Chondrocyte (in vitro differentiated cells): ENCODE measurements at regions not wholly inside any gene's neighbourhood (a gene's known extent, or its start where the extent isn't known, plus 50 kb on each side); places are given as distances from the start of the nearest gene placed in this dataset.

Source experiments
- DNase-seq: peaks from one replicate; pipeline ENCODE4 v3.0.0; 2021; ENCODE audit warnings: mixed read lengths, low spot score
- H3K27ac Mint-ChIP-seq: one replicate; pipeline ENCODE4 v1.8.0; 2021; ENCODE audit warnings: mild to moderate bottlenecking, moderate library complexity, mixed read lengths; ENCODE audit not compliant: unreplicated experiment
- H3K27me3 Mint-ChIP-seq: 2 replicates; pipeline ENCODE4 v1.8.0; 2021; ENCODE audit warnings: low read depth, mixed read lengths
- H3K36me3 Mint-ChIP-seq: 2 replicates; pipeline ENCODE4 v1.8.0; 2021; ENCODE audit warnings: low read depth, mixed read lengths
- H3K4me1 Mint-ChIP-seq: 2 replicates; pipeline ENCODE4 v1.8.0; 2021; ENCODE audit warnings: low read depth, mild to moderate bottlenecking, mixed read lengths
- H3K4me3 Mint-ChIP-seq: one replicate; pipeline ENCODE4 v1.8.0; 2021; ENCODE audit warnings: mild to moderate bottlenecking, moderate library complexity, mixed read lengths; ENCODE audit not compliant: unreplicated experiment
- H3K9me3 Mint-ChIP-seq: 2 replicates; pipeline ENCODE4 v1.8.0; 2021; ENCODE audit warnings: low read depth, mixed read lengths
- TF ChIP-seq, protein P1 (sequence below): fragments of 200-600 bp; sonication (generic); IDR thresholded peaks from 2 replicates; pipeline ENCODE4 v1.5.0; 2021; ENCODE audit warnings: antibody characterized with exemption, mild to moderate bottlenecking, moderate library complexity

DNA sequence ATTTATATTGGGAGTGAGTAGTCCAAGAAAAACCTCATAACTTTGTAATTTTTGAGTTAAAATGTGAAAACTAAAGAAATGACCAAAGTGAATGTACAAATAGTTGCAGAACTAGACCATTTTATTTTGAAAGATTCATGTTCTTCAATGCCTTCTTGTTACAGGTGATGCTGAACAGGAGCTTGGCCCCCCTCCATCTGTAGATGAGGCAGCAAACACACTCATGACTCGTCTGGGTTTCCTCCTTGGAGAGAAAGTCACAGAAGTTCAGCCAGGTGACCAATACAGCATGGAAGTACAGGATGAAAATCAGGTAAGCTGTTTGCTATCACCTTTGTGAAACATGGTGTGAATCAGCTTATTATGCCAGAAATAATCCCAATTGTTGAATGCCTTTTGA is 227.8 kb downstream of the TANC2 start:
- peaks cover 14% of the 10 kb centered on the region for H3K4me1 Mint-ChIP-seq
- H3K9me3 Mint-ChIP-seq, result no peaks in the 10 kb centered on the region
- peaks cover 6% of the 10 kb centered on the region for H3K36me3 Mint-ChIP-seq
- DNase-seq, result no peak
- TF ChIP-seq, protein P1, sequence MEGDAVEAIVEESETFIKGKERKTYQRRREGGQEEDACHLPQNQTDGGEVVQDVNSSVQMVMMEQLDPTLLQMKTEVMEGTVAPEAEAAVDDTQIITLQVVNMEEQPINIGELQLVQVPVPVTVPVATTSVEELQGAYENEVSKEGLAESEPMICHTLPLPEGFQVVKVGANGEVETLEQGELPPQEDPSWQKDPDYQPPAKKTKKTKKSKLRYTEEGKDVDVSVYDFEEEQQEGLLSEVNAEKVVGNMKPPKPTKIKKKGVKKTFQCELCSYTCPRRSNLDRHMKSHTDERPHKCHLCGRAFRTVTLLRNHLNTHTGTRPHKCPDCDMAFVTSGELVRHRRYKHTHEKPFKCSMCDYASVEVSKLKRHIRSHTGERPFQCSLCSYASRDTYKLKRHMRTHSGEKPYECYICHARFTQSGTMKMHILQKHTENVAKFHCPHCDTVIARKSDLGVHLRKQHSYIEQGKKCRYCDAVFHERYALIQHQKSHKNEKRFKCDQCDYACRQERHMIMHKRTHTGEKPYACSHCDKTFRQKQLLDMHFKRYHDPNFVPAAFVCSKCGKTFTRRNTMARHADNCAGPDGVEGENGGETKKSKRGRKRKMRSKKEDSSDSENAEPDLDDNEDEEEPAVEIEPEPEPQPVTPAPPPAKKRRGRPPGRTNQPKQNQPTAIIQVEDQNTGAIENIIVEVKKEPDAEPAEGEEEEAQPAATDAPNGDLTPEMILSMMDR, result no peak
- H3K27ac Mint-ChIP-seq, result no peak overlapping the region
- no peaks in the 10 kb centered on the region for H3K27me3 Mint-ChIP-seq
- H3K4me3 Mint-ChIP-seq, result no peak overlapping the region

DNA sequence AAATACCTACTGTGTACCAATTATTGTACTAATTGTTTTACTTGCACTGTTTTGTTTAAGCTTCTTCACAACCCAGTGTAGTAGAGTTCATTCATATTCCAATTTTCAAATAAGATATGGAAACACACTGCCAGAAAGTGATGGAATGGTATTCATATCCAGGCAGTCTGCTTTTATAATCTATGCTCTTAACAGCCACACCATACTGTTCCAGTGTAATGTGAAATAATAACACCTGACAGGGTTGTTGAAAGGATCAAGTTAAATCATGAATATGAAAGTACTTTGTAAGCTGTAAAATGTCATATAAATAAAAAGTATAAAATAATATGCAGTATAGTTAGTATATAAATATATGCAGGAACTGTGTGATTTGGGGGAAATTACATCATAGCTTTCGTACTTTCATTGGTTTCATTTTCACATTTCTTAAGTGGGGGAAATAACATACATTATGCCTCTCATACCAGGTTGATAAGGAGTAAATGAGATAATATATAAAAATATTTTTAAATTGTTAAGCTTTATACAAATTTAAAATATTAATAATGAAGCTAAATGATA is 230.8 kb downstream of the TANC2 start:
- Mint-ChIP-seq H3K4me3 (no peak overlapping the region), H3K27ac (no peak overlapping the region), H3K9me3 (no peaks in the 10 kb centered on the region), H3K27me3 (no peaks in the 10 kb centered on the region), H3K4me1 (peaks cover 2% of the 10 kb centered on the region), H3K36me3 (peaks cover 9% of the 10 kb centered on the region)
- TF ChIP-seq, protein P1, result no peak
- DNase-seq, result no peak

DNA sequence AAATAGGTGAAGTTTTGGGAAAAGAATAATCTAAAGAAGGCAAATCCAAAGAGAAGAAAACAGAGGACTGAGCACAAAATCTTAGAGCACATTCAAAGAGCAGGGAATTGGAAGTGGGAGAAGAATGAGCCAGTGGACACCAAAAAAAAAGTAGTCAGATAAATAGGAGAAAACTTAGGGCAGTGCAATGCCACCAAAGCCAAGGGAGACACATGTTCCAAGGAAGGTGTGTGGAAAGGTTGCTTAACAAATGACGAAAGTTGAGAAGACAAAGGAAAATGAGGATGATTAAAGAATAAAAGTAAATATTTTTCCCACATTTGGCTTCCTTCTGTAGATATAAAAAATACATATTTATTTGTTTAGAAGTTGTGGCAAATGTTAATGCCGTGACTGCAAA is 237.6 kb downstream of the TANC2 start:
- H3K4me3 Mint-ChIP-seq, result no peak overlapping the region
- peaks cover 17% of the 10 kb centered on the region for H3K36me3 Mint-ChIP-seq
- no peak for DNase-seq
- no peak overlapping the region for H3K27ac Mint-ChIP-seq
- no peaks in the 10 kb centered on the region for H3K27me3 Mint-ChIP-seq
- H3K4me1 Mint-ChIP-seq, result no peaks in the 10 kb centered on the region
- TF ChIP-seq, protein P1, result no peak
- H3K9me3 Mint-ChIP-seq, result peaks cover 25% of the 10 kb centered on the region

DNA sequence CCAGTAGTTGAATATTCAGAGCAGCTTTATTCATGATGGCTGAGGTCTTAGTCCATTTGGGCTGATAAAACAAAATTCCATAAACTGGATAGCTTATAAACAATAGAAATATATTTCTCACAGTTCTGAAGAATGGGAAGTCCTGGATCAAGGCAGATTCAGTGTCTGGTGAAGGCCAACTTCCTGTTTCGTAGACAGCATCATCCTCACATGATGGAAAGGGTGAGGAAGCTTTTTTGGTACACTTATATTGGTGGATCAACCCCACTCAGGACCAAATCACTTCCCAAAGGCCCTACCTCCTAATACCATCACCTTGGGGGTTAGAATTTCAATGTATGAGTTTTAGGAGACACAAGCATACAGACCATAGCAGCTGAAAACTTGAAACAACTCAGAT is 224.2 kb downstream of the CYB561 start:
- H3K36me3 Mint-ChIP-seq, result peaks cover 2% of the 10 kb centered on the region
- H3K4me3 Mint-ChIP-seq, result no peak overlapping the region
- no peaks in the 10 kb centered on the region for H3K27me3 Mint-ChIP-seq
- no peak for DNase-seq
- TF ChIP-seq, protein P1, result no peak
- peaks cover 2% of the 10 kb centered on the region for H3K9me3 Mint-ChIP-seq
- H3K4me1 Mint-ChIP-seq, result no peaks in the 10 kb centered on the region
- no peak overlapping the region for H3K27ac Mint-ChIP-seq

DNA sequence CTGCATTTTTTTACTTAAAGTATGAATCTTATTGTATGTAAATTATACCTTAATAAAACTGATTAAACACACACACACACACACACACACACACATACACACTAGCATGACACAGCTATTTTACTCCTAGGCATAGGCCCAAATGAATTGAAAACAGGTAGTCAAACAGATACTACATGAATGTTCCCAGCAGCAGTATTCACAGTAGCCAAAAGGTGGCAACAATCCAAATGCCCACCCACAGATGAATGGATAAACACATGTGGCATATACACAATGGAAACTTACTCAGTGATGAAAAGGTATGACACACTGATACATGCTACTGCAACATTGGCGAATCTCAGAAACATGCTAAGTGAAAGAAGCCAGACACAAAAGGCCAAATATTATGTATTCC is 223.5 kb downstream of the CYB561 start:
- no peak for DNase-seq
- no peaks in the 10 kb centered on the region for H3K27me3 Mint-ChIP-seq
- no peaks in the 10 kb centered on the region for H3K4me1 Mint-ChIP-seq
- H3K9me3 Mint-ChIP-seq, result peaks cover 2% of the 10 kb centered on the region
- H3K36me3 Mint-ChIP-seq, result peaks cover 2% of the 10 kb centered on the region
- H3K27ac Mint-ChIP-seq, result no peak overlapping the region
- H3K4me3 Mint-ChIP-seq, result no peak overlapping the region
- TF ChIP-seq, protein P1, result no peak
